Stimulated activated naive CD8-positive, alpha-beta T cell treated with anti-CD3 and anti-CD28 coated beads, Interleukin-15, Interleukin-2, amounts not matched to agents 100 ng/mL and 50 ng/mL, for 24 hours (primary cell): ENCODE measurements at regions not wholly inside any gene's neighbourhood (a gene's known extent, or its start where the extent isn't known, plus 50 kb on each side); places are given as distances from the start of the nearest gene placed in this dataset.

Source experiments
- H3K27ac Mint-ChIP-seq: one replicate; pipeline ENCODE4 v1.8.0; 2021; ENCODE audit warnings: mild to moderate bottlenecking, mixed read lengths
- H3K27me3 Mint-ChIP-seq: one replicate; pipeline ENCODE4 v1.8.0; 2021; ENCODE audit warnings: mixed read lengths
- H3K36me3 Mint-ChIP-seq: one replicate; pipeline ENCODE4 v1.8.0; 2021; ENCODE audit warnings: low read depth, mixed read lengths
- H3K4me1 Mint-ChIP-seq: one replicate; pipeline ENCODE4 v1.8.0; 2021; ENCODE audit warnings: low read depth, mixed read lengths
- H3K4me3 Mint-ChIP-seq: one replicate; pipeline ENCODE4 v1.8.0; 2021; ENCODE audit warnings: mild to moderate bottlenecking, mixed read lengths
- H3K9me3 Mint-ChIP-seq: one replicate; pipeline ENCODE4 v1.8.0; 2021; ENCODE audit warnings: mixed read lengths

DNA sequence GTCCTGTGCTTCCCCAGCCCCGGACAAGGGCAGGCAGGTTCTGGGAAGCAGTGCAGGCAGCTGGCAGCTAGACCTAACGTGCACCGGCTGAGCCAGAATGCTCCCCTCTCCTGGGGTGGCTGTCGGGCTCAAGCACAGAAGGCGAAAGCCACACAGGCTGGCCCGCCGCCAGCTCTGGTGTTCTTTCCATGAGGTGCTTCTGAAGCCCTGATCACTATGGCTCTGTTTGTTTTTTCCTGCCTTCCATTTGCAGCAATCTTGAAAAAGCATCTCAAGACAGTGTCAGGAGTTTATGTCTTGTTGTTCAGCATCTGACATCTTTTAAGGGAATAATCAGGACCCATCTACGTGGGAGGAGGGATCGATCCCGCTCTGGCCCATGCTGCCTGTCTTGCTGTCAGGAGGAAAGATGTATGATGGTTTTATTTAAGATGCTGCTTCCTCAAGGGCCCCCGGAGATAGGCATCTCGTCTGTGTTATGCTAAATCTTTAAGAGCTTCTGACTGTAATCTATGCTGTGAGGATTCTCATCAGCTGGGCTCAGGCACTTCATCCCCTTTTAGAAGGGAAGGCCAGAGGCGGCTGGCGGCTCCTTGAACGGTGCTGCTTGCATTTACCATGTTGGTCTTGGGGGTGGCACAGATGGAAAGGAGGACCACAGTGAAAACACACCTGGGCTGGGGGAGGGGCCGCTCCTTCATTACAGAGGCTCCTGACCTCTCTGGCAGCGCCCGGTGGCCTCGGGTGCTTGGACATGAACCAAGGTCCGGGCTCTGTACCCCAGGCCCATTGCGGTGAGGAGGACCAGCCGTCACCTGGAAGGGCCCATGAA, 118.5 kb upstream of the HDAC4 start:
- H3K9me3 Mint-ChIP-seq = no peaks in the 10 kb centered on the region
- H3K36me3 Mint-ChIP-seq = no peaks in the 10 kb centered on the region
- H3K4me1 Mint-ChIP-seq = peaks cover 3% of the 10 kb centered on the region
- H3K27me3 Mint-ChIP-seq = no peaks in the 10 kb centered on the region
- H3K4me3 Mint-ChIP-seq = no peak overlapping the region
- H3K27ac Mint-ChIP-seq = no peak overlapping the region

- H3K27me3 Mint-ChIP-seq = no peaks in the 10 kb centered on the region
- no peak overlapping the region for H3K4me3 Mint-ChIP-seq
- no peaks in the 10 kb centered on the region for H3K4me1 Mint-ChIP-seq
- H3K27ac Mint-ChIP-seq = no peak overlapping the region
- no peaks in the 10 kb centered on the region for H3K9me3 Mint-ChIP-seq
- no peaks in the 10 kb centered on the region for H3K36me3 Mint-ChIP-seq
Measured at GRCh38 chr2:239518286-239519088, 117.7 kb upstream of the HDAC4 start.

DNA sequence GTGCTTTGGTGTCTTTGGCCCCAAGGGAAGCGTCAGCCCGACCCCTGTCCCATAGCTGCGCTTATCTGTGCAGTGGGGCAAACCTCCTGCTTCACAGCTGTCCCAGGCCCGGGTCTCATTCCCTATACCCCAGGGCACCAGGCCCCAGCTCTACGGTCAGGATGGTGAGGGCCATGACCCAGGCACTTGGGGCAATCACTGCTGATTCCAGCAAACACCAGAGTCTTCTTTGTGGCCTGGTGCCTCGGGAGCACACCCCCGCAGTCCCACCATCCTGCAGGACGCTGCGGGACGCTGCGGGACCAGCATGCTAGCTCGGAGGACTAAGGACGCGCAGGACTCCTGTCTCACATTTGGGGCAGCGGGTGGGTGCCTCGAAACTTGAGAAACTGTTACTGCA, 116.9 kb upstream of the HDAC4 start:
- Mint-ChIP-seq H3K27ac (no peak overlapping the region), H3K4me3 (no peak overlapping the region), H3K9me3 (peaks cover 6% of the 10 kb centered on the region), H3K36me3 (no peaks in the 10 kb centered on the region), H3K27me3 (no peaks in the 10 kb centered on the region), H3K4me1 (no peaks in the 10 kb centered on the region)

- H3K9me3 Mint-ChIP-seq = peaks cover 7% of the 10 kb centered on the region
- H3K4me3 Mint-ChIP-seq = no peak overlapping the region
- no peaks in the 10 kb centered on the region for H3K36me3 Mint-ChIP-seq
- H3K4me1 Mint-ChIP-seq = no peaks in the 10 kb centered on the region
- H3K27me3 Mint-ChIP-seq = no peaks in the 10 kb centered on the region
- no peak overlapping the region for H3K27ac Mint-ChIP-seq
Measured at GRCh38 chr2:239516954-239517305, 116.1 kb upstream of the HDAC4 start.

- no peaks in the 10 kb centered on the region for H3K27me3 Mint-ChIP-seq
- no peak overlapping the region for H3K4me3 Mint-ChIP-seq
- H3K36me3 Mint-ChIP-seq = no peaks in the 10 kb centered on the region
- H3K27ac Mint-ChIP-seq = no peak overlapping the region
- H3K9me3 Mint-ChIP-seq = peaks cover 7% of the 10 kb centered on the region
- no peaks in the 10 kb centered on the region for H3K4me1 Mint-ChIP-seq
Measured at GRCh38 chr2:239516286-239516953, 115.6 kb upstream of the HDAC4 start.

DNA sequence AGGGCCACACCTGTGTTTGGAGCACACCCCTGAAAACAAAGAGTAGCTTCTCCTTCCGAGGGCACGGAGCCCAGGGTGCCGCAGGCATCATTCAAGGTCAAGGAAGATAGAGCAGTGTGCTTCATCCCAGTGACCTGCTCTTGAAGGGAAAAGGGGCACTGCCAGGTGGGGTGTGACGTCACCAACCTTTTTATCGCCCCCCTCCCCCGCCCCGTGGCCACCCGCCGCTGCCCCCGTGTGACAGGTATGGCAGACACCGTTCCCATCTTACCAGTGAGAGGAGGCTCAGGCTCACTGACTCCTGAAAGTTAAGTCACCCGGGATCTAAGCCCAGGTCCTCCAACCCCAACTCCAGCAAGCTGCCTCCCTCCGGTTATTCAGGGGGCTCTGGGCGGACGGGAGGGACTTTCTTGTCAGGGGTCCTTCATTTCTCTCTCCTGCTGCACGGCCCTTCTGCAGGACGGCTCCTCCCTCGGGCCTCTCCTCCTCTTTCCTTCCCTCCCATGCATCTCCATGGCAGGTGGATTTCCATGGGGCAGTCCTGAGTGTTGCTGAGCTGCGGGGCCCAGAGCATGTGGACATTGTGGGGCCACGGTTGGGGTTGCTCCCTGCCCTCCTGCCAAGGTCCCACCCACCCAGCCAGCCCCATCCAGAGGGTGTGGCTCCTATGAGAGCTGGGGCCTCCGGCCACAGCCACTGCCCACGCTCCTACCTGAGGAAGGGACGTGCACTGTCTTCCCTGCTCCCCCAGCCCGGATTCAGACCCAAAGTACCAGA, 114.1 kb upstream of the HDAC4 start:
- Mint-ChIP-seq H3K27ac (no peak overlapping the region), H3K27me3 (no peaks in the 10 kb centered on the region), H3K4me1 (no peaks in the 10 kb centered on the region)

GRCh38 chr2:239512054-239512453, 111.2 kb upstream of the HDAC4 start:
- Mint-ChIP-seq H3K4me1 (no peaks in the 10 kb centered on the region), H3K27ac (no peak overlapping the region), H3K9me3 (peaks cover 7% of the 10 kb centered on the region), H3K36me3 (no peaks in the 10 kb centered on the region), H3K4me3 (no peak overlapping the region), H3K27me3 (no peaks in the 10 kb centered on the region)

More for the DNA sequence above, 114.1 kb upstream of the HDAC4 start:
- no peak overlapping the region for H3K4me3 Mint-ChIP-seq
- peaks cover 7% of the 10 kb centered on the region for H3K9me3 Mint-ChIP-seq
- H3K36me3 Mint-ChIP-seq = no peaks in the 10 kb centered on the region

DNA sequence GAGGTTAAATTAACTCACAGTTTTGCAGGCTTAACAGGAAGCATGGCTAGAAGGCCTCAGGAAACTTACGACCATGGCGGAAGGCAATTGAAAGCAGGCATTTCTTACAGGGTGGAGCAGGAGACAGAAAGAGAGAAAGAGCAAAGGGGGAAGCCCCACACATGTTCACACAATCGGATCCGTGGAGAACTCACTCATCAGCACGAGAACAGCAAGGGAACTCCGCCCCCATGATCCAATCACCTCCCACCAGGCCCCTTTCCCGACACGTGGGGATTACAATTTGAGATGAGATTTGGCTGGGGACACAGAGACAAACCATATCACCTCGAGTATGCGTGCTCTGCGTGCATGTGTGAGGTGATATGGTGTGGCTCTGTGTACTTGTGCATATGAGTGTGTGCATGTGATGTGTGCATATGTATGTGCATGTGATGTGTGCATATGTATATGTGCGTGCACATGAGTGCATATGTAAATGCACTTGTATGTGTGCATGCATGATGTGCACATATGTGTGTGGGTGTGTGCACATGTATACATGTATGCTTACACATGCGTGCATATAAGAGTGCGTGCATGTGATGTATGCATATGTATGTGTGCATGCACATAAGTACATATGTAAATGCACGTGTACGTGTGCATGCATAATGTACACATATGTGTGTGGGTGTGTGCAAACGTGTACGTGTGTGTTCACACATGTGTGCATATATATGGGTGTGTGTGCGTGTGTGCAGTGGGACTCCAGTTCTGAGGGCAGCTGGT, 108.7 kb upstream of the HDAC4 start:
- no peaks in the 10 kb centered on the region for H3K4me1 Mint-ChIP-seq
- H3K4me3 Mint-ChIP-seq = no peak overlapping the region
- no peaks in the 10 kb centered on the region for H3K36me3 Mint-ChIP-seq
- no peaks in the 10 kb centered on the region for H3K27me3 Mint-ChIP-seq
- H3K9me3 Mint-ChIP-seq = peaks cover 7% of the 10 kb centered on the region
- no peak overlapping the region for H3K27ac Mint-ChIP-seq

- Mint-ChIP-seq H3K9me3 (peaks cover 6% of the 10 kb centered on the region), H3K4me1 (no peaks in the 10 kb centered on the region), H3K27ac (no peak overlapping the region), H3K27me3 (no peaks in the 10 kb centered on the region), H3K36me3 (no peaks in the 10 kb centered on the region), H3K4me3 (no peak overlapping the region)
Measured at GRCh38 chr2:239508261-239508660, 107.4 kb upstream of the HDAC4 start.

GRCh38 chr2:239507576-239508258, 106.9 kb upstream of the HDAC4 start:
- Mint-ChIP-seq H3K27ac (no peak overlapping the region), H3K4me1 (no peaks in the 10 kb centered on the region), H3K36me3 (no peaks in the 10 kb centered on the region), H3K9me3 (peaks cover under 1% of the 10 kb centered on the region), H3K27me3 (no peaks in the 10 kb centered on the region), H3K4me3 (no peak overlapping the region)

DNA sequence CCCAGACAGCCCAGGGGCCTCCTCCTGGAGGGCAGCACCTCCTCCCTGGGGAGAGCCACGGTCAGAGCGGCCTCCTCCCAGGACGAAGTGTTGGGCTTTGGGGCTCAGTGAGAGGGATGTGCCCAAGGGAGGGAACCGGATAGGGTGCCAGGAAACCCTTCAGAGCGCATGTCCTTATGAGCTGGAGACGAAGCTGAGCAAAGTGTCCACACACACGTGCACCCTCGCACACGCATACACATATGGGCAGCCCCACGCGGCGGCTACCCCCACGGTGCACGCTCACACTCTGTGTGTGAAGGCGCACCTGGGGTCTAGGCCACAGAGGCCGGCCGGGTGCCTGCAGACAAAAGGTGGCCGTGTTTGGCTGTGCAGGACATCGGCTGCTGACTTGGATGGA, 106.1 kb upstream of the HDAC4 start:
- Mint-ChIP-seq H3K27me3 (no peaks in the 10 kb centered on the region), H3K36me3 (no peaks in the 10 kb centered on the region), H3K9me3 (no peaks in the 10 kb centered on the region), H3K4me1 (no peaks in the 10 kb centered on the region), H3K4me3 (no peak overlapping the region), H3K27ac (no peak overlapping the region)

GRCh38 chr2:239506101-239506857, 105.5 kb upstream of the HDAC4 start:
- H3K36me3 Mint-ChIP-seq = no peaks in the 10 kb centered on the region
- no peaks in the 10 kb centered on the region for H3K4me1 Mint-ChIP-seq
- H3K27ac Mint-ChIP-seq = no peak overlapping the region
- H3K4me3 Mint-ChIP-seq = no peak overlapping the region
- no peaks in the 10 kb centered on the region for H3K9me3 Mint-ChIP-seq
- H3K27me3 Mint-ChIP-seq = no peaks in the 10 kb centered on the region

DNA sequence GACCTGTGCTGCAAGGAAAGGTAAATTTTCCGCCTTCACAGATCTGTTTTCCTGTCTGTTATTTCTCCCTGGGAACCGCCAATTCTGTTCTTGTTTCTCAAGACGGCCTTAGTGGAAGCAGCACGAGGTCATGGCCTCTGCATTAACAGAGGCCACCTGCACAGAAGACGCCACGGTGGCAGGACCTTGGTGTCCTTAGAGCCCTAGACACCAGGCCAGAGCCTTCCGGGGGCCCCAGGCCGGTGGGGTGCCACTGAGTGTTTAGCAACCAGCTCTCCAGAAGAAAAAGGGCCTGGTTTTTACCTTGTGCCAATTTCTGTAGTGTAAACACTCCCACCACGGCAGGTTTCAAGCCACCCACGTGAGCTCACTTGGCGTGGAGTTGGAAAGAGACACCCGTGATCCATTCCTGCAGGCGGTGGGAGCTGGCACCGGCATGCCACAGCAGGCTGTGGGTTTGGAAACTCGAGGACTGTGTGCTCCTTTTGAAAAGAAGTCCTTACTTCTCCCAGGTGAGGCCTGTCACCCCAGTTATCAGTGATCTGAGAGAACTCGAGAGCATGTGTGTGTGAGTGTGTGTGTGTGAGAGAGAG, 103.9 kb upstream of the HDAC4 start:
- Mint-ChIP-seq H3K9me3 (no peaks in the 10 kb centered on the region), H3K27me3 (no peaks in the 10 kb centered on the region), H3K36me3 (no peaks in the 10 kb centered on the region), H3K4me3 (no peak overlapping the region), H3K27ac (no peak overlapping the region), H3K4me1 (no peaks in the 10 kb centered on the region)
